Fibroblast of peridontal ligament (primary cell): ENCODE measurements at regions not wholly inside any gene's neighbourhood (a gene's known extent, or its start where the extent isn't known, plus 50 kb on each side); places are given as distances from the start of the nearest gene placed in this dataset.
A peak's percentile ranks its signal among the peaks of the same experiment; 100 is the strongest.

ENCODE experiments used
- DNase-seq: peaks from one replicate; pipeline ENCODE4 v3.0.0-alpha.2; 2010; ENCODE audit errors: extremely low read depth

GRCh38 chr11:95283146-95283545 lies 52.1 kb upstream of the SESN3 start:
- DNase-seq: no peak

DNA sequence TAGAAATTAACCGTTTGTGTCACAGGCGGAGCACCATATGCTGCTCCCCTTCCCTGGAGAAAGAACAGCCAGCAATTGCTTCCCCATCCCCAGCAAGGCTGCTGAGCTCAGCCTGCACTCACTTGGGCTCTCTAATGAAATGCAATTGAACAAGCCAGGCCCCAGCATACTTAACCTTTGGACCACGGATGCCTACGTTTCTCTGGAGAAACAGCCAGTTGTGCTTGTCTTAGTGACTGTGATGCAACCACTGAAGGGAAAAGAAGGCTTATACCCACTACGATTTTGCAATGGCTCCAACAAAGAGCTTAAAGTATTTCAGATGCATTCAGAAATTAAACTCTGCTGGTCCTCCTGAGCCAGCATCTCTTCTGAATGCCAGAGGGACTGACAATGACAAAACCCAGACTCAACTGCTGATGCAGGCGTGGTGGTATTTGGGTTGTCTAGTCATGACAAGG lies 51.3 kb upstream of the SESN3 start:
- DNase-seq: peak; percentile 47
